Pancreas (tissue), 10 donors: ENCODE measurements at regions not wholly inside any gene's neighbourhood (a gene's known extent, or its start where the extent isn't known, plus 50 kb on each side); places are given as distances from the start of the nearest gene placed in this dataset.

Source experiments
- ATAC-seq, 4 donors: fragments of 200-7000 bp; cut with Tn5 transposase; one replicate each; pipeline versions ENCODE4 v1.8.0 to v1.9.1; 2020; ENCODE audit warnings: mild to moderate bottlenecking in 4 of 4, moderate library complexity in 4 of 4
- DNase-seq, 6 donors: peaks; one replicate each; pipeline ENCODE4 v3.0.0-alpha.2; 2020
- FAIRE-seq: peaks from 2 replicates; lab custom pipeline; 2012; peaks lifted over from hg19 to GRCh38; lab: Jason Lieb, UNC
- H3K27ac ChIP-seq, 4 donors: fragments of 200-600 bp; sonication (generic); 1 replicate in 3 of 4; 2 replicates in 1 of 4; pipeline versions ENCODE4 v1.5.0 to v1.8.0; 2020
- H3K27me3 ChIP-seq, 4 donors: fragments of 200-600 bp; one replicate each; pipeline ENCODE4 v1.8.0; 2021
- H3K36me3 ChIP-seq, 3 donors: fragments of 200-600 bp; sonication (generic) in 1 of 3; one replicate each; pipeline versions ENCODE4 v1.5.0 to v1.8.0; 2020 to 2021
- H3K4me1 ChIP-seq, 3 donors: fragments of 200-600 bp; one replicate each; pipeline ENCODE4 v1.8.0; 2021
- H3K4me3 ChIP-seq, 4 donors: fragments of 200-600 bp; sonication (generic) in 2 of 4; one replicate each; pipeline versions ENCODE4 v1.5.0 to v1.8.0; 2020 to 2021
- H3K9me3 ChIP-seq, 4 donors: fragments of 200-600 bp; one replicate each; pipeline ENCODE4 v1.8.0; 2021
- WGBS, 2 donors: extraction: QIAGEN DNeasy Blood & Tissue Kit; methylation state at CpG; one replicate each; pipeline ENCODE4 v1.1.7; 2013; 5-methylcytosine and 5-hydroxymethylcytosine counted together
- intact Hi-C, 3 donors: fragments of 100-400 bp; cut with DNase I; formaldehyde crosslinking; loops; one replicate each; pipeline versions ENCODE4 v1.11.1 to v1.14.2; 2022
- TF ChIP-seq, protein P1 (sequence below), 4 donors: fragments of 200-600 bp; sonication (generic) in 3 of 4; IDR thresholded peaks; one replicate each; pipeline versions ENCODE4 v1.5.0 to v1.8.0; 2021; ENCODE audit warnings: antibody characterized with exemption in 4 of 4
- donor health status: healthy with polysubstance abuse.
- donor health status: DM: no; HTN: no; CAD: no; lungs with moderate emphysema.
- donor health status: DM: no; HTN: no; CAD: no.
- donor health status: control.
- donor health status: control.
- donor health status: Bipolar disorder and iron deficiency.
- donor health status: DM: yes; HTN: yes; CAD: no.
- donor health status: DM: no; HTN: no; CAD: no.
- donor health status: DM: no; HTN: no; CAD: no.
- donor health status: DM: yes; HTN: yes; CAD: no.

DNA sequence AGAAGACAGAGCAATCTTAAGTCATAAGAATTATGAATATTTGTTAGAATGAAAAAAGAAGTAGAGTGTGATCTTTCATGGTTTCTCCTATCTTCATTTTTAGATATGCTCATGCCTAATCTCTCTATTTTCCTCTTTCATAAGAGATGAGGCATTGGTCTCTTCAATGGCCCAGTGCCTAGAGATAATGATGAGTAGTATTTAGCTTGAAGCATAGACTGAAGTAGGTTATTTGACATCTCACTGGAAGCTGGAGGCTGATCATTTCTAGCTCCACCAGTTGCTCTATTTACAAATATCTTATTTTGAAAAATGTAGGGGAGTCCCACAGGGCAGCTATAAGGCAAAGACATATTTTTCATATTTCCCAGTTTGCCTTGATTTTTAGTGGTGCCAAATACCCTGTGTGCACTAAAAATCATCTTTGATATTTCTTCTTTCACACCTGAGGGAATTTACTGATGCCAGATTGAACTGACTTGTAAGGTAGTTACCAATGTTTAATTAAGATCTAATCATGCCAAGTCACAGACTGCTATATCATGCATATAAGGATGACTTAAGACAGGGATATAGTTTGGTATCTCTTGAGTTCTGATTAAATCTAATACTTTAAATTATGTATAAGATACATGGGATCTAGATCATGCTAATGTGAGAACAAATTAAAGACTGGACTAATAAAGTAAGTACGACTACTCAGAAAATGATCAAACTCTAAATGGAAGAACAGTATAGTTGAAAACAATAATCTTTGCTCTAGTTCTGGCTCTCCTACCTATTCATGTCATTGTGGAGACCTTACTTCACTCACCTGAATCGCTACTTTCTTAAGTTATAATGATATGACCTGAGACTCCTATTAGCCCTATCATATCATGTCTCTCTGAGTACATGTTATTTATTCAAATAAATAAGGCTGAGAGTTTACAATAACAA lies 108.2 kb upstream of the IFNE start:
- FAIRE-seq = no peak
- no peak for ATAC-seq
- H3K9me3 ChIP-seq = no peaks in the 10 kb centered on the region
- WGBS, 2 donors = 76 to 91% methylated on average over 2 of the region's 2 CpGs
- TF ChIP-seq, protein P1, sequence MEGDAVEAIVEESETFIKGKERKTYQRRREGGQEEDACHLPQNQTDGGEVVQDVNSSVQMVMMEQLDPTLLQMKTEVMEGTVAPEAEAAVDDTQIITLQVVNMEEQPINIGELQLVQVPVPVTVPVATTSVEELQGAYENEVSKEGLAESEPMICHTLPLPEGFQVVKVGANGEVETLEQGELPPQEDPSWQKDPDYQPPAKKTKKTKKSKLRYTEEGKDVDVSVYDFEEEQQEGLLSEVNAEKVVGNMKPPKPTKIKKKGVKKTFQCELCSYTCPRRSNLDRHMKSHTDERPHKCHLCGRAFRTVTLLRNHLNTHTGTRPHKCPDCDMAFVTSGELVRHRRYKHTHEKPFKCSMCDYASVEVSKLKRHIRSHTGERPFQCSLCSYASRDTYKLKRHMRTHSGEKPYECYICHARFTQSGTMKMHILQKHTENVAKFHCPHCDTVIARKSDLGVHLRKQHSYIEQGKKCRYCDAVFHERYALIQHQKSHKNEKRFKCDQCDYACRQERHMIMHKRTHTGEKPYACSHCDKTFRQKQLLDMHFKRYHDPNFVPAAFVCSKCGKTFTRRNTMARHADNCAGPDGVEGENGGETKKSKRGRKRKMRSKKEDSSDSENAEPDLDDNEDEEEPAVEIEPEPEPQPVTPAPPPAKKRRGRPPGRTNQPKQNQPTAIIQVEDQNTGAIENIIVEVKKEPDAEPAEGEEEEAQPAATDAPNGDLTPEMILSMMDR (IDR thresholded peaks at IDR 0.05) = no peak
- H3K27me3 ChIP-seq = no peaks in the 10 kb centered on the region
- H3K27ac ChIP-seq = no peak overlapping the region
- H3K36me3 ChIP-seq = no peaks in the 10 kb centered on the region
- H3K4me1 ChIP-seq = no peaks in the 10 kb centered on the region
- intact Hi-C loops = no loop called here
- DNase-seq = no peak
- no peak overlapping the region for H3K4me3 ChIP-seq

- intact Hi-C loops = no loop called here
- Histone ChIP-seq H3K4me1 (no peaks in the 10 kb centered on the region), H3K27me3 (no peaks in the 10 kb centered on the region), H3K36me3 (no peaks in the 10 kb centered on the region), H3K4me3 (no peak overlapping the region), H3K9me3 (no peaks in the 10 kb centered on the region), H3K27ac (no peak overlapping the region)
- ATAC-seq (peak in 3 of 4 donors; percentile 64 to 93 (median 69)), FAIRE-seq (no peak), DNase-seq (no peak)
- TF ChIP-seq, protein P1 (IDR thresholded peaks at IDR 0.05) = no peak
- WGBS, 2 donors = 30 to 42% methylated on average over 5 of the region's 5 CpGs
Observed at GRCh38 chr9:21591221-21592062, 109.3 kb upstream of the IFNE start.

- intact Hi-C loops = no loop called here
Observed at GRCh38 chr9:21592063-21592338, 109.9 kb upstream of the IFNE start.

DNA sequence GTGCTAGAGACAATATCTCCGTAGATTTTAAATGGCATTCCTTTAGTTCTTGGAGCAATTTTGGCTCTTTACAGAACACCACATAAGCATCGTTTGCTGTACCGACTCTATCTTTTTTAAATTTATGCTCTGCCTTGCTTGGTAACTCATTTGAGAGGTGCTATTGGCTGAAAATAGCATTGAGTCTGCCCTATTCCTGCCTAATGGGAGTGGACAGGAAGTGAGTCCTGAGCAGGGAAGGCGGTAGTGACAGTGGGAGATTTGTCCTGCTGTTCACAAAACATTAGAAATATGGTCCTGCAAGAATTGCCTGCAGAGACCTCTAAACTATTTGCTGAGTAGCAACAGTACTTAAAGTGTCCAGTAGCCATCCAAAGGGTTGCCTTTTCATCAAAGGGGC lies 115.2 kb upstream of the IFNE start:
- intact Hi-C loops = no loop called here
- H3K36me3 ChIP-seq = no peaks in the 10 kb centered on the region
- no peaks in the 10 kb centered on the region for H3K4me1 ChIP-seq
- no peak overlapping the region for H3K4me3 ChIP-seq
- H3K27ac ChIP-seq = no peak overlapping the region
- H3K27me3 ChIP-seq = no peaks in the 10 kb centered on the region
- DNase-seq (no peak), FAIRE-seq (no peak), ATAC-seq (no peak)
- H3K9me3 ChIP-seq = no peaks in the 10 kb centered on the region
- TF ChIP-seq, protein P1 (IDR thresholded peaks at IDR 0.05) = no peak
- 47 to 66% methylated on average over 4 of the region's 4 CpGs for WGBS, 2 donors

More at GRCh38 chr9:21592063-21592338, 109.9 kb upstream of the IFNE start:
- ATAC-seq (no peak), DNase-seq (no peak), FAIRE-seq (no peak)
- Histone ChIP-seq H3K4me3 (no peak overlapping the region), H3K27me3 (no peaks in the 10 kb centered on the region), H3K9me3 (no peaks in the 10 kb centered on the region), H3K4me1 (no peaks in the 10 kb centered on the region), H3K27ac (no peak overlapping the region), H3K36me3 (no peaks in the 10 kb centered on the region)
- 75 to 87% methylated on average over 3 of the region's 3 CpGs for WGBS, 2 donors
- TF ChIP-seq, protein P1 (IDR thresholded peaks at IDR 0.05) = no peak
